GM12892 (cell line): ENCODE measurements at regions not wholly inside any gene's neighbourhood (a gene's known extent, or its start where the extent isn't known, plus 50 kb on each side); places are given as distances from the start of the nearest gene placed in this dataset.
"Not testable (repeated sequence)": the region's sequence is repeated elsewhere in the genome, so short reads cannot be mapped to it uniquely, and the experiment has no call there.

Experiments
- DNase-seq: peaks from one replicate; pipeline ENCODE4 v3.0.0; 2011; ENCODE audit not compliant: insufficient read length
- FAIRE-seq: peaks from 2 replicates; lab custom pipeline; 2011; peaks lifted over from hg19 to GRCh38; lab: Jason Lieb, UNC
- POLR2A ChIP-seq: IDR thresholded peaks from 2 replicates; pipeline ENCODE4 v1.6.1; 2011; ENCODE audit warnings: low read depth, low read length, control low read depth
- POLR2AphosphoS5 ChIP-seq: IDR thresholded peaks from 2 replicates; pipeline ENCODE4 v1.6.1; 2011; ENCODE audit warnings: low read depth, low read length, control low read depth
- TAF1 ChIP-seq: IDR thresholded peaks from 2 replicates; pipeline ENCODE4 v1.6.1; 2011; ENCODE audit warnings: low read depth, mild to moderate bottlenecking, control low read depth, low read length, borderline replicate concordance

DNA sequence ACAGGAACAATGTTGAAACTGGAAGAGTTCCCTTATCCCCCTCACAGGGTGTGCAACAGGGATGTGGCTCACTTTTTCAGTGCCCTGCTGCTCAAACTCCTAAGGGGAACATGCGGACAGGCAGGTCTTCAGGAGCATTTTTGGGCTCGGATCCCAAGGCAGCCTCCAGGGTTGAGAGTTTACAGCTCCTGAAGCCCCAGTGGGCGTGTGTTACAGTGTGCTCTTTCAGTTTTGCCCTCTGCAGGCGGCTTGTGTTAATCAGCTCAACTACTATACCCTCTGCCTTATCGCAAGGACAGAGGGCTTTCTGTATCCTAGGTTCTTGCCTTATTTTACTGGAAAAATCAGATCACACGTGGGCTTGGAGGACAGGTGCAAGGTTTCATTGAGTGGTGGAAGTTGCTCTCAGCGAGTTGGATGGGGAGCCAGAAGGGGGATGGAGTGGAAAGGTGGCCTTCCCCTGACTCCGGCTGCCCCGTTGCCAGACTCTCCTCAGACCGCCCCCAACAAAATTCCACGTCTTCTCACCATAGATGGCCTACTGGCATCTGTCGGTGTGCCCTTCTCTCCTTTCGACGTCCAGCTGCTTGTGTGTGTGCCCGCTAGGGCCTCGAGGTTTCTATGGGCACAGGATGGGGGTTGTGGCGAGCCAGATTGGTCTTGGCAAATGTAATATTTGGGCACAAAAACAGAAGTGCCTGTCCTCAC lies 541.9 kb downstream of the TMX3 start:
- FAIRE-seq (no peak), DNase-seq (no peak)
- no peak for TF ChIP-seq POLR2A
- TF ChIP-seq TAF1, result no peak
- no peak for TF ChIP-seq POLR2AphosphoS5

GRCh38 chr18:68164909-68165308 lies 550.0 kb downstream of the TMX3 start:
- TF ChIP-seq TAF1 (no peak), POLR2AphosphoS5 (no peak), POLR2A (no peak)
- DNase-seq (no peak), FAIRE-seq (no peak)

GRCh38 chr18:68153821-68154220 lies 561.1 kb downstream of the TMX3 start:
- not testable (repeated sequence) for DNase-seq, FAIRE-seq

GRCh38 chr18:68152770-68153169 lies 562.1 kb downstream of the TMX3 start:
- TF ChIP-seq POLR2AphosphoS5 (no peak), POLR2A (no peak), TAF1 (no peak)
- FAIRE-seq, result no peak
- DNase-seq, result no peak

GRCh38 chr18:68150961-68151360 lies 563.9 kb downstream of the TMX3 start:
- FAIRE-seq (no peak), DNase-seq (no peak)
- TF ChIP-seq POLR2A, result no peak
- TF ChIP-seq TAF1, result no peak
- TF ChIP-seq POLR2AphosphoS5, result no peak

- FAIRE-seq (no peak), DNase-seq (no peak)
- no peak for TF ChIP-seq TAF1
- no peak for TF ChIP-seq POLR2AphosphoS5
- TF ChIP-seq POLR2A, result no peak
Observed at GRCh38 chr18:68148863-68149262, 566.0 kb downstream of the TMX3 start.

GRCh38 chr18:68147728-68148127 lies 567.2 kb downstream of the TMX3 start:
- no peak for TF ChIP-seq POLR2AphosphoS5
- TF ChIP-seq TAF1, result no peak
- TF ChIP-seq POLR2A, result no peak
- FAIRE-seq (no peak), DNase-seq (no peak)

DNA sequence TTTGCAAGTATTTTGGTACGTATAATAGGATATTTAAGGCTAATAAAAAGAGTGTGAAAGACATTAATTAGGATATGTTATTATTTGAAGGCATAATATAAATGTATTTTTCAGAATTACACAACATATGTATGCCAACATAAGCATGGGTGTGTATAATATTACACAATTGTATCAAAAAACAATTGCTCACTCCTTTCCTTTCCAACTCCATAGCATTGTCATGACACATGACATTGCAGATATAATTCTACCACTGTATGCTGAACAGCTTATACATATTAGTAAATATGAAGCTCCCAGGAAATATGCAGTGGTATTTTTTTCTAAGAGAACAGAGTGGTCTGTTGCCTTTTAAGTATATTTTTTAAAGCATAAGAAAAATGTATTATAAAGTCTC lies 593.1 kb downstream of the TMX3 start:
- FAIRE-seq (no peak), DNase-seq (no peak)
- TF ChIP-seq POLR2A, result no peak
- no peak for TF ChIP-seq TAF1
- no peak for TF ChIP-seq POLR2AphosphoS5

DNA sequence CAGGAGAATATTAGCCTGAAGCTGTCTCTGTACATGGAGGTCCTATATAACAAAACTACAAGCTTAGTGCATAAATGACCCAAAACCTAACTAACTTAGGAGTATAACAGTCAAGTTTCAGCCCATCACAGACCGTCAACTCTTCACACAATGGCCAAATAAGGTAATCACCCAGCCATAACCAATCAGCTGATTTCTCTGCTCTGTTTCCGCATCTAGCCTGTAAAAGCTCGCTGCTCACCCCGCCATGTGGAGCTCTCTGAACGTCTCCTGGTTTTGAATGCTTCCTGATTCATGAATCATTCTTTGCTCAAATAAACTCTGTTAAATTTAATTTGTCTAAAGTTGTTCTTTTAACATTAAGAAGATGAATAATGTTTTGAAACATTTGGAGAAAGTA lies 593.6 kb downstream of the TMX3 start:
- DNase-seq, result no peak
- no peak for FAIRE-seq

GRCh38 chr18:68114989-68115388 lies 598.5 kb upstream of the DSEL start:
- FAIRE-seq (no peak), DNase-seq (no peak)
- TF ChIP-seq POLR2A, result no peak
- no peak for TF ChIP-seq TAF1
- no peak for TF ChIP-seq POLR2AphosphoS5

More for the DNA sequence above, 593.6 kb downstream of the TMX3 start:
- TF ChIP-seq TAF1 (no peak), POLR2A (no peak), POLR2AphosphoS5 (no peak)

DNA sequence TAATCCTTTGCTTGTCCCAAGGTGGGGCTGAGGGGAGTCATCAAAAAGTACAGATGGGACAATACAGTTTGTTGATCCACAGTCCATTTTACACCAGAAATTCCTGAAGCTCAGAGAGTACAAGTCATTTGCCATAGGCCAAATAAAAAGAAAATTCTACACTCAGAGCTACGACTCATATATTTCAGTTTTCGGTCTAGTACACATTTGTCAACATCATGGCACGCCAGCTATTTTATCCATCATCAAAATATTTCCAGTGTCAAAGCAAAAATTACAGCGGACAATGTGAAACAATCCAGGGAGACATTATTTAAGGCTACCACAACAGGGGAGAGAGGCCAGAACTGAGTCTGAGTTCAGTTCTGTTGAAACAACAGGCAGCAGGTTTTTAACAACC lies 587.5 kb upstream of the DSEL start:
- DNase-seq (no peak), FAIRE-seq (no peak)
- TF ChIP-seq POLR2A, result no peak
- TF ChIP-seq TAF1, result no peak
- no peak for TF ChIP-seq POLR2AphosphoS5

- no peak for DNase-seq
- no peak for TF ChIP-seq POLR2AphosphoS5
- TF ChIP-seq TAF1, result no peak
- no peak for TF ChIP-seq POLR2A
- FAIRE-seq, result no peak
Observed at GRCh38 chr18:68103561-68103960, 587.0 kb upstream of the DSEL start.
